OCI-M1 (cell line): ENCODE measurements at regions not wholly inside any gene's neighbourhood (a gene's known extent, or its start where the extent isn't known, plus 50 kb on each side); places are given as distances from the start of the nearest gene placed in this dataset.
"Not testable (repeated sequence)": the region's sequence is repeated elsewhere in the genome, so short reads cannot be mapped to it uniquely, and the experiment has no call there.

Experiments used
- DNase-seq: peaks from one replicate; lab custom pipeline; 2025; lab: John Stamatoyannopoulos, UW

DNA sequence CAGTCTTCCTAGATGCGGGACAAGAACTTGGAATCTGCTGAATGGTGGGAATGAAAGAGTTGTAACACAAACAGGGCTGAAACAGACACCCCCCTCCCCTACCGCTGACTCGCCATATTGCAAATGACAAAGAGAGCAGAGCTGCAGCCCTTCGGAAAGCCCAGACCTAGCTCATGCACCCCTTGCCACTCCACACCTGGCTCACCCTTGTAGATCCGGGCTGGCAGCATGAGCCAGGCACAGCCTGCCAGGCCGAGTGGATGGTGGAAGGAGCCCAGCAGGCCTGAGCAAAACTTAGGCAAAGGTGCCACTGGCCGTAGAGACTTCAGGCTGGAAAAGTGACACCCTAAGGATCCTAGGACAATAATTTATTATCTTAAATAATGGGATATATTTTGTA, 237.4 kb upstream of the SEMA3D start:
- no peak for DNase-seq

DNA sequence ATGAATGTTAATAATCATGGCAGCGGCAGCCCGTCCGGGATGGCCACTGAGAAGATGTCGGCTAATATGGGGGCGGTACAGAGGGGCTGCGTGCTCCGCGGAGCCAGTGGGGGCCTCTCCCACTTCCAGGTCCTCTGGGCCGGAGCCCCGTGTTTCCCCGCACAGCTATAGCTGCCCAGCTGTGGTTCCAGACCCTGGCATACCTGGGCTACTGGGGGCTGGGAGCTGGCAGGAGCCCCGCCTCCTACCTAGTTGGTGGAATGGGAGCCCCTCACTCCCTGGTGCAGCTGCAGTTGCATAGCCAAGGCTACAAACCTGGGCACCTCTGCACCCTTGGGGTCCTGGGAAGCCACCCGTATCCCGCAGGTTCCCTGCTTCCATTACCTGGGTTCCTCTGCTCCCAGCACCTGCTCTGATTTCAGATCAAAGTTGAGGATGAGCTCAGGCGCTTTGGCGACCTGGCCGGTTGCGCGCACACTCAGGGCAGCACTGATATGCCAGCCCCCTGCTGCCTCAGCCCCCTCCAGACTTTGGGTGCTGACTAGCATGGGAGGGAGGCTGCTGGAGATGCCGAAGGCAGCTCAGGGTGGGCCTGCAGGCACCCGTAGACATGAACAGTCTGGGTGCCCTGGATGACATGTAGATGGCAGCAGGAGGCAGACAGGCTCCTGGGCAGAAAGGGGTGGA, 236.5 kb upstream of the SEMA3D start:
- DNase-seq, result no peak

DNA sequence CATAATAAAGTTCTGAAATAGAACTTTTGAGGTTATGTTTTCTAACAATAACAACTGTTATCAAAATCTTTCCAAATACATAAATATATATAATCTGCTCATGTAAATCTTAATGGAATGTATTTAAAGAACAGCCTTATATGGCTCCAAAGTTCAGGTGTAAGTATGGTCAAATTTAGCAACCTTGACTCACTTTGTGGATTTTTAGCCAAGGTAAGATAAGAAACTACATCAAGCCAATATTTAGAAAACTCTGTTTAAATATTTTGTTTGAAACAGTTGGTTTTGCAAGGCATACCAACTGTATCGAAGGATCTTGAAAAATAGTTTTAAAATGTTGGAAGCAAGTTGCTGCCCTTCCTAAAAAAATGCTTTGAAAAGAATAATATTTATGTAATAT, 228.9 kb upstream of the SEMA3D start:
- no peak for DNase-seq

DNA sequence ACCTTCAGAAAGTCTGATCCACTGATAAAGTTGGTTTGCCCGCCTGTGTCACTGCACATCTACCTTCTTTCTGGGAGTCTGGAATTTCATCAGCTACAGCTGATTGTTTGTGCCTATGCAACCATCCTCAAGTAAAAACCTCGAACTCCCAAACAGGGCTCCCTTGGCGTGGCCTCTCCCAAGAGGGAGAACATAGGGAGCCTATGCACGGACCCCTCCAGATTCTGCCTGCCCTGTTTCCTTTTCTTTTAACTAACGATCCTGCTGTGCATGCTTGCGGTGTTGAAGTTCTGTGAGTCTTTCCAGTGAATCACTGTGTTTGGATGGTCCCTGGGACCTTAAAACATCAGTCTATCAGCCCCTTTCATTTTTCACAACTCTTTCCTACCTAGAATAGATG, 226.9 kb upstream of the SEMA3D start:
- DNase-seq, result no peak

DNA sequence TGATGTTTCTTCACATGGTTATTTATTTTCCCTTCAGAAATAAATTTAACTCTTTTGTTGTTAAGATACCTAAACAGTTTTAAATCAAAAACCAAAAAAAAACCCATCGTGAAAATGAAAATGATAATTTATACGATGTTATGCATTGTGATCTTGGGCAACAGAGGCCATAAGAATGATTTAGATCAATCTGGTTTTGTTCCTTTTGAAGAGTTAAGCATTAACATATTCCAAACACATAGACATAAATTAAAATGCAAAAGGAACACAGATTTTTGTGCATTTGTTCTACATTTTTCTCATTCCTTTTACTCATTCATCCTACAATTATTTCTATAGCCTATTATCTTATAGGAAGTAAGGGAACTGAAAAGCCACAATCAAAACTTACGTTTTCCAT, 226.1 kb upstream of the SEMA3D start:
- no peak for DNase-seq

DNA sequence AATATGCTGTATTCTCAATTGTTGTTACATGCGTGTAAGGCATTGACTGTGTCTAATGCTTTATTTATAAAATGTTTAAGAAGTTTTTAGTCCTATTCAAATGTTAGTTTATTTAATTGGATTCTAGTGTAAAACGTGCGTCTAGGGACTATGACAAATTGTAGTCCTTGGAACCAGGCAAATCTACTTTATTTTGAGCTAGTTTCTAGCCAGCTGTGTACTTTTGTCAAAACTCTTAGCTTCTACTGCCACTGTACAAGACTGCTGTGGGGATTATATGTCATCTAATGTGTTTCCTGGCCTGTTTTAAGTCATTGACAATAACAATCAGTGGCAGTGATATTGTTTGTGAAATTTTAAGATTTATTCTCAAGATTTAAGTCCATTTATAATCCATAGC, 220.5 kb upstream of the SEMA3D start:
- no peak for DNase-seq

DNA sequence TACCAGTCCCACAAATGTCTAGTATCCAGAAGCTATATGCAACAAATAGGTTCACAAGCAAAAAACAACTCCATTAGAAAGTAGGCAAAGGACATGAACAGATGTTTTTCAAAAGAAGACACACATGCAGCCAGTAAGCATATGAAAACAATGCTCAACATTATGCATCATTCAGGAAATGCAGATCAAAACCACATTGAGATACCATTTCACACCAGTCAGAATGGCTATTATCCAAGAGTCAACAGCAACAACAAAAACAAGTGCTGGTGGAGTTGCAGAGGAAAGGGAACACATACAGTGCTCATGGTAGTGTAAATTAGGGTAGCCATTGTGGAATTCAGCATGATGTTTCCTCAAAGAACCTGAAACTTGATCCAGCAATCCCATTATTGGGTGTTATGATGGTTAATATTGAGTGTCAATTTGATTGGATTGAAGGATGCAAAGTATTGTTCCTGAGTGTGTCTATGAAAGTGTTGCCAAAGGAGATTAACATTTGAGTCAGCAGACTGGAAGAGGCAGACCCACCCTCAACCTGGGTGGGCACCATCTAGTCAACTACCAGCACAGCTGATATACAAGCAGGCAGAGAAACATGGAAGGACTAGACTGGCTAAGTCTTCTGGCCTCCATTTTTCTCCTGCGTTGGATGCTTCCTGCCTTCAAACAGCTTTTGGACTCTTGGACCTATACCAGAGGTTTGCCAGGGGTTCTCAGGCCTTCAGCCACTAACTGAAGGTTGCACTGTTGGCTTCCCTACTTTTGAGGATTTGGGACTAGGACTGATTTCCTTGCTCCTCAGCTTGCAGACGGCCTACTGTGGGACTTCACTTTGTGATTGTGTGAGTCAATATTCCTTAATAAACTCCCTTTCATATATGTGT, 218.4 kb upstream of the SEMA3D start:
- no peak for DNase-seq

DNA sequence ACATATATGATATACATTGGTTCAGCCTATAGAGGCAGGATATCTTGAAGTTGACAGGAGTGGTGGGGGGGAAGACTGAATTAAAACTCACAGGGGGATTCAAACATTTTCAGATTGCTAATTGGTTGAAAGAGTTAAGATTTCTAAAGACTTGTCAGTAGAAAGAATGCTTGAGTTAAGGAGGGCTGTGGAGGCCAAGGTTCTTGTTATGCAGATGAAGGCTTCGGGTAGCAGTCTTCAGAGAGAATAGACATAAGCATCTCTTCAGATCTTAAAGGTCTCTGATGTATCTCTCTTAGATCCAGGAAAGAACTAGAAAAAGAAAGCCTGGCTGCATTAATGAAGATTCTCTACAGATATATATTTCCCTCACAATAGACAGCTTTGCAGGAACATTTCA, 209.8 kb upstream of the SEMA3D start:
- DNase-seq, result no peak

DNA sequence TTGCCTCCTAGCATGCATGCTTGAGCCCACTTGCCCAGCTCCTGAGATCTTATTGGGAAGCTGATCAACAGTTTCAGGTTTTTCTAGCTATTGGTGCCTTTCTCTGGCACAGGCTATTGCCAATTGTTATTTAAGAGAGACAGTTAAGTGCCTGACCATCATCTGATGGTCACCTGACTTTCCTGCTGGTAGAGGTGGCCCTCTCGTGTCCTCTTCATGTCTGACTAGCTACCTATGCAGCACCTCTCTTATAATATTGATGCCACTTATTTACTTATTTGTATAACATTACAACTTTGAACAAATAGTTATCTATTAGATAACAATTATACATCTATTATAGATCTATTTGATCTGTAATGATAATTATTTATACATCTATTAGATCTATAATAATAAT, 205.9 kb upstream of the SEMA3D start:
- DNase-seq, result peak; percentile 20

DNA sequence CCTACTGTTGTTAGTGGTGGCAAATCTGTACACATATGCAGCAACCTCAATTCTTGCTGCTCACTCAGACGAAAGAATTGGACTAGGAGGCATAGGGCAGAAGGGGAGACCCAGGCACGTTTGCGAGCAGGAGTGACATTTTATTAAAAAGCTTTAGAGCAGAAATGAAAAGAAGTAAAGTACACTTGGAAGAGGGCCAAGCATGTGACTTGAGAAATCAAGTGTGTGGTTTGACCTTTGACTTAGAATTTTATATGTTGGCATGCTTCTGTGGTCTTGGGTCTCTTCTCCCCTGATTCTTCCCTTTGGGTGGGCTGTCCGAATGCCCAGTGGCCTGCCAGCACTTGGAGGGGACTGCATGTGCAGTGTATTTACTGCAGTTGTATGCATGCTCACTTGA, 205.5 kb upstream of the SEMA3D start:
- peak; percentile 28 for DNase-seq

DNA sequence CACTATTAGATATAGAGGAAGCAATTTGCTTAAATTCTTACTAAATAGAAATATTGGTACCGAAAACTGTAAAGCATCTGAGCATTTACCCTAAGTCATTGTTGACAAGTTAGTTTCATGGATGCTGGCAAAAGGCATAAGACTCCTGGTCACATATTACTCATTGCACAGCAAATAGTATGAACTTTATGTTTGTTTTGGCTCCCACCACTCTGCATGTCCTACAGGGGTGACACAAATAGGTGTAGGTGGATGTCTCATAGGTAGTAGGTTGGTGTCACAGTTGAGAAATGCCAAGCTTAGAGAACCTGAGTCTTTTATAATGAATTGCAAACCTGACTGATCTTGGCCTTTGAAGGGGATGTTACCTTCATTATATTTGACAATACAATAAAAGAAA, 199.6 kb upstream of the SEMA3D start:
- DNase-seq, result no peak

DNA sequence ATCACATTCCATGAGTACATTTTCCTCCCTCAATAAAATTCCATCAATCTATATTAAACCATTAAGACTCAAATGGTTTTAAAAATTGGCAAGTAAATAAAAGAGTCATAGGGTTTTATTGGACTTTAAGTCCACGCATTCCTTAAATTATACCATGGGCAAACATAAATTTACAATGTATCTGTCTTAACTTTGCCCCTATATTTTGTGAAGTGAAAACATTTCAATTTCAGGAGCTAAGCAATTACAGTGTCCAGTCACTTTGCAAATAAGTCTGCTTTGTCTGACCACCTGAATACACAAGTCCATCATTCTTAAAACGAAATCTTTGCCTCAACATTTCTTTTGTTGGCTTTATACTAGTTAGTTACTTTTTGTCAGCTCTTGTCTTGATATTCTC, 197.5 kb upstream of the SEMA3D start:
- DNase-seq, result no peak

DNA sequence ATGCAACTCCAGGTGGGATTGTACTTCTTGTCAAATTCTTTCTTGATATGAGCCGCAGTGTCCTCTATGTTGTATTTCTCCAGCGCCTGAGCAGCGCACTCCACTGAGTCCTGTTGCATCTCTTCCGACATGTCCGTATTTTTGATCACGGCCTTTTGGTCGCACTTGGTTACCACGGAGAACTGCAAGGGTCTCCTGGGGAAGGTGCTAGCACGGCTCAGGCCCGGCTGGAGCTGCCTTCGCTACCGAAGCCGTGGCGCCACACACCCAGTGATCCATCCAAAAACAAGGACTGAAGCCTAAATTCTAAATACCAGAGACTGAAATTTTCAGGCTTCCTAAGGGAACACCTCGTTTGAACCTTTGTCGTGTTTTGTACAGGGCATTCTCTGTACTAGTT, 194.4 kb upstream of the SEMA3D start:
- no peak for DNase-seq

DNA sequence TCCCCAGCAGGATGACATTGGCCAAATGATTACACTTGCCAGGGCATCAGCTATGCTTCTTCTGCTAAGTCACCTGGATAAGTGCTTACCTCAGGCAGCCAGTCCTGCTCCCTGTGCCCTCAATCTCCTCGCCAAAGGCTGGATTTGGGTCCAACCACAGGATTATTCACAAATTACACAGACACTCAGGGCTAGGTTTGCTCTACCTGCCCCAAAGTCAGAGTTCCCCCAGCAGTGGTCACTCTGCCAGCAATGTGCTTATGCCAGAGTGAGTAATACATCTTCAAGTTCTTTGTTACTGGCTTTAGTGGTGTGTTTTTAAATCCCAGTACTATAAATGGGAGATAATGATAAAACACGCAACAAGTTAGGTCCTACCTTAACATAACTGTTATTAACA, 189.7 kb upstream of the SEMA3D start:
- DNase-seq, result no peak

DNA sequence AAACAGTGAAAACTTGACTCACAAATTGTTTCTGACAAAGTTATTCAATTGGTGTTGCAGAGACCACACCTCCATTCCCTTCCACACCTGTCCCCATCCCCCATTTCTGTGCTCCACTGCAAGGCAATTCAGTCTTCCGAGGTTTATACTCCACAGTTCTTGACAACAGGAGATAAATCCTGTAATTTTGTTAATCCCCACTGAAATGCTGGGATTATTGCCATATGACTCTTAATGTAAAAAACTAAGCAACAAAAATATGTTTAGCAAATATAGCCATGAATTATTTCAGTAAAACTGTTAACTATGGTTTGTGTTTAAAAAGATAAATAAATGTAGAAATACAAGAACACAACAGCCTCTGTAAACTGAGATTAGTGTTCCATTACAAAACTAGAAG, 170.1 kb upstream of the SEMA3D start:
- DNase-seq, result no peak

DNA sequence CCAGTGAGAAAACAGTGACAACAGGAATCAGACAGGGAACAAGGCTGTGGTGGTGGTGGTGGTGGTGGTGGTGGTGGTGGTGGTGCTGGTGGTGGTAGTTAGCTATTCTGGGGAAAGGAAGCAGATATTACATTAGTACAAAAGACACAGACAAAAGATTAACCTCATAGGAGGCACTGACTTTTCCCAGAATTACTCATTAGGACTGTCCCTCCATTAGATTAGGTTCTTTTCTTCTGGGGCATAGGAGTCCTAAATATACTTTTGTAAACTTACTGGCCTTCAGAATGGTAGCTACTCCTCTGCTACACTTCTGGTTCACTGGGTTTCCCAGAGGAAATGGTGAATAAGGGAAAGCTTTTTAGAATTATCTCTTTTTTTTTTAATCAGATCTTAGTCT, 156.6 kb upstream of the SEMA3D start:
- no peak for DNase-seq

DNA sequence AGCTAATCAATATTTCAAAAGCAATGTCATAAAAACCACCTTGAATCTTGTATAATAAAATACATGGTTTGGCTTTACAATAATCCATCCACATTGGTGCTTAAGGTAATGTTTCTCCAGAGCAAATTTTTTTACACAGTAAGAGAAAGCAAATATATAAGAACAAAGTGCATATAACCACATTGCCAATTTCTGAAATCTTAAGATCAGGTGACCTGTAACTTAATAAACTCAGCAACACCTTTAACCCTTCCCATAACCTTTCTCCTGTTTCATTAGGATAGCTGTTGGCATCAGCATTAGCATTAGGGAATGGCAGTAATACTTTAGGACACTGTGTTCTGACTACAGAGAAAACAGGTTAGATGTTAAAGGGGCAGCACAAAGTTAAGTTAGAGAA, 155.9 kb upstream of the SEMA3D start:
- DNase-seq, result no peak

DNA sequence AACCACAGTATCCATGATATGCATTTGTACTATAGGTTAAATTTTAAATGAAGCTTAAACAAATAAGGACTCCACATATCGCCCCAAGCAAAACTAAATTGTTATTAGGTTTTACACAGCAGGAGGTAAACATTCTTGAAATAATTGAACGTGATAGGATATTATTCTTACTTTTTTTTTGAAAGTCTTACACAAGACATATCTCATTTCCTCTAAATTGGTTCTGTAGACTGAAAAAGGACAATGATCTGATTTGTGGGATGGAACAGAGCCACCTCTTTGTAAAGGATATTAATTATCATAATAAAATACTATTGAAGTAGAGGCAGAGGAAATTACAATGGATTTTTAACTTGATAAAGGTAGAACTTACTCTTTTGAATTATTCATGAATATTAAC, 155.1 kb upstream of the SEMA3D start:
- DNase-seq, result no peak

DNA sequence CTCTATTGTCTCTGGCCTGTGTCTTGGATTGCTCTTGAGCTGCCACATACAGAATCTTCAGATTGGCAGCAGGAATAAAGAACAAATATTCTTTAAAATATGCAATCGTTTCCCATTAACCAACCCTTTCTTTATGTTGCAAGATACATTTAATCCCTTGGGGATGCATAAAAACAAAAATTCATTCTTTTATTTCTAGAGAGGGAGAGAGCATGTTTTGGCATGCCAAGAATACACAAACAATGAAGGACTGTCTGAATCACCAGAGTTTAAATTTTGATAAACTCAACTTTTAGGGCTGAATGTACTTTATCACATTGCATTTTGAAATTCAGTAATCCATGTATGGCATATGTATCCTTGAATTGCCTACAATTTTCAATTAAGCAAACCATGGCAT, 154.3 kb upstream of the SEMA3D start:
- DNase-seq, result no peak

DNA sequence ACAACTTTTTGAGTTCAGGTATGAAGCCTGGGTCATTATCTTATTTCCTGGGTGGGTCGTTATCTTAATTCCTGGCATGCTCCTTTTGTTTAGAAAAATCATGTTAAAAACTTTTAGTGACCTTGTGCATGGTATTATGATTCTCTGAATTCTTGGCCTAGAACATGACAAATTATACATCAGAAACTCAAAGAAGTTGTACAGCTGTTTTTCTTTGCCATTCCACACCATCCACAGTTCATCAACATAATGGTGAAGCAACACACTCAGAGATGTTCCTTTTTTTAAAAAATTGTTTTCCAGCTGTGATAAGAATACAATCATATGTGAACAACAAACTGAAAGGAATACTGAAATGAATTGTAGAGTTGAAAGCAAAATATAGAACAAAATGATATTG, 149.2 kb upstream of the SEMA3D start:
- no peak for DNase-seq

DNA sequence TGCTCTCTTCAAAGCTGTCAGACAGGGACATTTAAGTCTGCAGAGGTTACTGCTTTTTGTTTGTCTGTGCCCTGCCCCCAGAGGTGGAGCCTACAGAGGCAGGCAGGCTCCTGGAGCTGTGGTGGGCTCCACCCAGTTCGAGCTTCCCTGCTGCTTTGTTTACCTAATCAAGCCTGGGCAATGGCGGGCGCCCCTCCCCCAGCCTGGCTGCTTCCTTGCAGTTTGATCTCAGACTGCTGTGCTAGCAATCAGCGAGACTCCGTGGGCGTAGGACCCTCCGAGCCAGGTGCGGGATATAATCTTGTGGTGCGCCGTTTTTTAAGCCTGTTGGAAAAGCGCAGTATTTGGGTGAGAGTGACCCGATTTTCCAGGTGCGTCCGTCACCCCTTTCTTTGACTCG, 148.3 kb upstream of the SEMA3D start:
- not testable (repeated sequence) for DNase-seq

DNA sequence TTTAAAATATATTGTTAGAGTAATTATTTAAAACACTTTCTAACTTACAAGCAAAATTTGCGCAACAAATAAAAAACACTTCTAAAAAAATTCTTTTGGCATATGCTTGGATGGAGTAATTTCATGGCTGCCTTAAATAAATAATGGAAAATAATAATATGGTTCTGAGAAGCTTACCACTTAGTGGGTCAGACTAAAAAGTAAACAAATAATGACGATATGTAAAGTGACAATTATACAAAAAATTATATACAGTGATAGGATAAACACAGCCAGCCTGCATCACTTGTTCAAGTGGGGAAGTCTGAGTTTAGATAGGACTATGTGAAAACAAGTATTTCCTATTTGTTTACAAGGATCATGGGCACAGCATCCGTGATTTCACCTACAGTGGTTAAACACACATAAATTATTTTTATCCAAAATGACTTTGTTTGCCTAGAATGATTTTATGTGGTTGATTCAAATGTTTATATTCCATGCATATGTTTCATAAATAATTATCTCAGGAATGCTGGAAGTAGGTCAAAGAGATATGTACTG, 141.7 kb upstream of the SEMA3D start:
- no peak for DNase-seq

DNA sequence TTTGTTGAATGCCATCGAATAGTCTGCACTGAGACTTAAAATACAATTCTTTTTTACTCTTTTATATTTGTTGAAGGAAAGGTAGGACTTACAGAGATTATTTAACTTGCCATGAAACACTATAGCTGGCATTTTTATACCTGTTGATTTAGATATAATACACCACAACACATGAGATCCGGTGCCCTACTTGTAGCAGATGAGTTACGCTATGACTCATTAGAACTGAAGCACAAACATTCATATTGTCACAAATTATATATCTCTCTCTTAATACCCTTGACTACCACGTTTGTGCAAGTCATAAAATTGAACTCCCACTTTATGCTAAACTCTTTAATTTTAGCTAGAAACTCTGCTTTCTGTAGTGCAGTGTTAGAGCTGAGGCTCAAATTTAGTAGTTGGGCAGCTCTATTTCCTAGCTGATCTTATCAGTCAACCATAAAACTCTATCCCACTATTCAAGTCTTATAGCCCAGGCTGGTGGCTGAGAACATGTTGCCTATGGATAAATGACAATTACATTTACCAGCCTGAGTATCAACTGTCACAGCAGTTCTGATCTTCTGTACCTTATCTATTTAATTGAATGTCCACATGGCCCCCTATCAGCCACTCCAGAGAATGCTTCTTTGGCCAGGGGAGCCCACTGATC, 137.4 kb upstream of the SEMA3D start:
- DNase-seq, result peak; percentile 58
